BJ (cell line): ENCODE measurements at regions not wholly inside any gene's neighbourhood (a gene's known extent, or its start where the extent isn't known, plus 50 kb on each side); places are given as distances from the start of the nearest gene placed in this dataset.

ENCODE experiments used
- CTCF ChIA-PET: fragments of 350-600 bp; formaldehyde crosslinking; extraction: SDS; loops from one replicate; lab custom pipeline; 2021; ENCODE audit warnings: antibody characterized with exemption, inconsistent platforms; lab: Yijun Ruan, JAX
- POLR2A ChIA-PET: fragments of 300-600 bp; sonication (Branson Sonifier 250); formaldehyde crosslinking; extraction: SDS; loops from one replicate; lab custom pipeline; 2021; ENCODE audit warnings: antibody characterized with exemption; lab: Charles Lee
- DNase-seq: peaks from one replicate; pipeline ENCODE4 v3.0.0-alpha.2; 2011; ENCODE audit warnings: low read depth
- H3K27me3 ChIP-seq: 2 replicates; pipeline ENCODE4 v1.6.0; 2011; ENCODE audit warnings: low read length; ENCODE audit not compliant: control insufficient read depth, insufficient read depth
- H3K36me3 ChIP-seq: 2 replicates; pipeline ENCODE4 v1.5.1; 2011; ENCODE audit warnings: low read length; ENCODE audit not compliant: control insufficient read depth, insufficient read depth
- H3K4me3 ChIP-seq: 2 replicates; pipeline ENCODE4 v1.5.1; 2011; ENCODE audit warnings: low read depth, mild to moderate bottlenecking, control low read depth, low read length
- TF ChIP-seq, protein P1 (sequence below): IDR thresholded peaks from 2 replicates; pipeline ENCODE4 v1.5.1; 2011; ENCODE audit warnings: low read depth, mild to moderate bottlenecking, control low read depth, inconsistent platforms, low read length, moderate library complexity; ENCODE audit not compliant: insufficient read depth

DNA sequence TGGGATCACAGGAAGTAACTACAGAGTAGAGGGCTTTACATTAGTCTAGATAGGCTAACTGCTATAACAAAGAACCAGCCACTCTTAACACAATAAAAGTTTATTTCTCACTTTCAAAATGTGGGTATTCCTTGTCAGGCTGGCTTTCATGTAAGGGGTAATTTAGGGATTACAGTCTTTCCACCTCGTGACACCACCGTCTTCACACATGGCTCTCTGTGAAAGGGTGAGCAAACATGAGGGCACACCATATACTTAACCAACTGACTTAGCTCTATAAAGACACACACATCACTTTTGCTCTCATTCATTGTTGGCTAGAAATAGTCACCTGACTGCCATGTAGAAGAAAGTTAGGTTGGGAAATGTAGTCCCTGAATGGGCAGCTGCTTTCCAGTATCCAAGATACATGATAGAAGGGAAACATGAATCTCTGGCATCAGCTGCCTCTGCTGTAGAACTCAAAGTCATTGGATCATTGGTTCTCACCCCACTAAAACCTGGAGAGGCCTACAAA, 66.1 kb upstream of the CRY1 start:
- Histone ChIP-seq H3K27me3 (no peaks in the 10 kb centered on the region), H3K4me3 (no peak overlapping the region), H3K36me3 (no peaks in the 10 kb centered on the region)
- DNase-seq = no peak
- ChIA-PET POLR2A (no interaction called here), CTCF (no interaction called here)
- TF ChIP-seq, protein P1, sequence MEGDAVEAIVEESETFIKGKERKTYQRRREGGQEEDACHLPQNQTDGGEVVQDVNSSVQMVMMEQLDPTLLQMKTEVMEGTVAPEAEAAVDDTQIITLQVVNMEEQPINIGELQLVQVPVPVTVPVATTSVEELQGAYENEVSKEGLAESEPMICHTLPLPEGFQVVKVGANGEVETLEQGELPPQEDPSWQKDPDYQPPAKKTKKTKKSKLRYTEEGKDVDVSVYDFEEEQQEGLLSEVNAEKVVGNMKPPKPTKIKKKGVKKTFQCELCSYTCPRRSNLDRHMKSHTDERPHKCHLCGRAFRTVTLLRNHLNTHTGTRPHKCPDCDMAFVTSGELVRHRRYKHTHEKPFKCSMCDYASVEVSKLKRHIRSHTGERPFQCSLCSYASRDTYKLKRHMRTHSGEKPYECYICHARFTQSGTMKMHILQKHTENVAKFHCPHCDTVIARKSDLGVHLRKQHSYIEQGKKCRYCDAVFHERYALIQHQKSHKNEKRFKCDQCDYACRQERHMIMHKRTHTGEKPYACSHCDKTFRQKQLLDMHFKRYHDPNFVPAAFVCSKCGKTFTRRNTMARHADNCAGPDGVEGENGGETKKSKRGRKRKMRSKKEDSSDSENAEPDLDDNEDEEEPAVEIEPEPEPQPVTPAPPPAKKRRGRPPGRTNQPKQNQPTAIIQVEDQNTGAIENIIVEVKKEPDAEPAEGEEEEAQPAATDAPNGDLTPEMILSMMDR = no peak

DNA sequence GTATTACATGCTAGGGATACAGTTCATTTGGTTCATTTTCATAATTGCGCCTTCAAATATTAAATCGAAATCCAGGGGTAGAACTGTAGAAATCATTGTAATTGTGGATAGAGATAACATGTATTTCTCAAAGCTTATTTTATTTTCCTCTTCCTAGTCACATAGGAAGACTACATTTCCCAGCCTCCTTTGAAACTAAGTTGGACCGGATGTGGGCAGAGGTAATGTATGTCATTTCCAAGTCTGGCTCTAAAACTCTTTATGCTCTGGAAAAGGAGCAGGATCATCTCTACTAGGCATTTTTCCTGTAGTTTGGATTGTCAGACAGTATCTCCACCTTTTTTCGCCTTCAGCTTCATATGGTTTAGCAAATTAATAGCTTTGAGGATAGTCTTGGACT, 70.1 kb upstream of the CRY1 start:
- TF ChIP-seq, protein P1 = no peak
- POLR2A ChIA-PET = no interaction called here
- Histone ChIP-seq H3K36me3 (no peaks in the 10 kb centered on the region), H3K4me3 (no peak overlapping the region), H3K27me3 (no peaks in the 10 kb centered on the region)
- CTCF ChIA-PET = interaction anchor here (0.7 to 1.2 kb wide), 2 partner anchors 32 to 444 kb away, joined by 3 to 4 read pairs; no protein-coding TSS in a partner anchor
- DNase-seq = no peak

DNA sequence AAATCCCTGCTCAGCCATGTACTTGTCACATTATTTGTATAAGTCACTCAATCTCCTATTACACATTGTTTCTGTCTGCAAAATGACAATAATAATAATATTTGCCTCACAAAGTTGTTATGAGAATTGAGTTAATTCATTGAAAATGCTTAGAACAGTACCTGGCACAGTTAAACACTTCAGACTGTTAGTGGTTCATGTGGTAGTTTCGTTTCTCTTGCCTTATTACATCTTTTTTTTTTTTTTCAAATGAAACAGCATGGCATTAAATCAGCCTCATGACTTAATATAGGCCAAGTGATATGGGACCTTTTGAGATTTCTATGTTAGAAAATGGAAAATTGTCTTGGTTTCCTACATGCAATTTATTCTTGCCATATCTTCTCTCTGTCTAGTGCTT, 71.0 kb upstream of the CRY1 start:
- no peaks in the 10 kb centered on the region for H3K27me3 ChIP-seq
- POLR2A ChIA-PET = no interaction called here
- CTCF ChIA-PET = no interaction called here
- H3K36me3 ChIP-seq = no peaks in the 10 kb centered on the region
- no peak for DNase-seq
- no peak overlapping the region for H3K4me3 ChIP-seq
- TF ChIP-seq, protein P1 = no peak

DNA sequence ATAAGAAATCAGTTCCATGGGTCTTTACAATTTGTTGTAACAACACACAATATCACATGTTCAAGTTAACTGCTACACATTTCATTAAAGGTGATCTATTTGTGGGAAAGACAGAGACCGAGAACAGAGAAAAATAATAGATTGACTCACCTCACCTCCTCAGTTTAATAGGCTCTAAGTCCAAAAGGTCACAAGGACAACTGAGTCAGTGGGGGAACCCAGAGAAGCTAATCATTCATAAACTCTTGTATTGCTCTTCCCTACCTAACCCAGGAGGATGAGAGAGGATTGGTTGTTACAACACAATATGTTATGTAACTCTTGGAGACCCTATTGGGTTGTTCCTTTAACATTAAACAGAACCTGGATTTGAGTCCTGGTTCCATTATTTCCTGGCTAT, 72.2 kb upstream of the CRY1 start:
- ChIA-PET POLR2A (no interaction called here), CTCF (no interaction called here)
- TF ChIP-seq, protein P1 = no peak
- Histone ChIP-seq H3K36me3 (no peaks in the 10 kb centered on the region), H3K27me3 (no peaks in the 10 kb centered on the region), H3K4me3 (no peak overlapping the region)
- DNase-seq = no peak

DNA sequence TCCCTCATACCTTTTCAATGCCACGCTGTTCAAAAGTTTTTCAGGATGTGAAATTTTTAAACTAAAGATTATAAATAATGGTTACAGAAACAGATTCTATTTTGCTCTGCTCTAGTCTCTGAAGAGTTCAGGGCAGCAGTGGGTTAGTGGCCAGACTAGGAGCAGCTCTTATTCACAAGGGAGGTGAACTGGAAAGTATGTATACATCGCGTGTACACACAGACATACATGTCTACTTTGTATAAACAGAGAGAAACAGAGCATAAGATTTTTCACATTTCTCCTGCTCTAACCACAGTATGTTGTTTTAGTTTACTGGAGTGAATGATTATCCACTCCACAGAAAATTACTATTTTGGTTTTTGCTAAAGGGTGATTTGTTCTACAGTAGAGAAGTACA, 74.4 kb upstream of the CRY1 start:
- ChIA-PET CTCF (no interaction called here), POLR2A (no interaction called here)
- TF ChIP-seq, protein P1 = no peak
- H3K27me3 ChIP-seq = no peaks in the 10 kb centered on the region
- no peak for DNase-seq
- no peak overlapping the region for H3K4me3 ChIP-seq
- no peaks in the 10 kb centered on the region for H3K36me3 ChIP-seq
